K562 (cell line): ENCODE measurements at regions not wholly inside any gene's neighbourhood (a gene's known extent, or its start where the extent isn't known, plus 50 kb on each side); places are given as distances from the start of the nearest gene placed in this dataset.

Source experiments
- ATAC-seq: fragments of 200-7000 bp; cut with Tn5 transposase; 3 replicates; pipeline ENCODE4 v1.9.1; 2020; ENCODE audit warnings: moderate library complexity
- BruUV-seq: library from RNA; stranded (reverse); fragments of 400-500 nt; replicated peaks from 2 replicates; lab custom pipeline; 2021; lab: Mats Ljungman, UMichigan
- CTCF ChIA-PET: fragments of 300-600 bp; formaldehyde crosslinking; extraction: SDS; loops from one replicate; lab custom pipeline; 2021; ENCODE audit warnings: low intra/inter-chr PET ratio; lab: Yijun Ruan, JAX
- POLR2A ChIA-PET: fragments of 300-600, 350-650 bp; sonication (Branson Sonifier 250); formaldehyde crosslinking; extraction: SDS; loops from one replicate; lab custom pipeline; 2021; ENCODE audit warnings: antibody characterized with exemption, inconsistent platforms; lab: Yijun Ruan, JAX
- DNase-seq, 4 experiments: peaks; one replicate each; pipeline versions ENCODE4 v3.0.0 to v3.0.0-alpha.2; 2011 to 2018; ENCODE audit warnings: low spot score in 3 of 4, mixed read lengths in 3 of 4; ENCODE audit errors: extremely low read depth in 1 of 4
- FAIRE-seq: peaks from 2 replicates; lab custom pipeline; 2011; peaks lifted over from hg19 to GRCh38; lab: Jason Lieb, UNC
- H2AFZ ChIP-seq: 2 replicates; pipeline ENCODE4 v1.6.0; 2011; ENCODE audit warnings: low read depth, low read length, control low read depth, inconsistent platforms
- H3K27ac ChIP-seq: fragments of 200-600 bp; 3 replicates; pipeline ENCODE4 v1.8.0; 2011; ENCODE audit warnings: low read depth, mild to moderate bottlenecking, control low read depth, inconsistent platforms, low read length, moderate library complexity, mixed read lengths; ENCODE audit errors: extremely low read depth
- H3K27me3 ChIP-seq, 2 experiments: fragments of 300-600 bp in 1 of 2; 2 replicates in 1 of 2; 3 replicates in 1 of 2; pipeline versions ENCODE4 v1.6.0 to v1.8.0; 2011; ENCODE audit warnings: inconsistent platforms in 2 of 2, low read length in 2 of 2, mild to moderate bottlenecking in 1 of 2, mixed read lengths in 1 of 2, moderate library complexity in 1 of 2; ENCODE audit not compliant: control insufficient read depth in 2 of 2, insufficient read depth in 2 of 2
- H3K36me3 ChIP-seq: fragments of 300-600 bp; 3 replicates; pipeline ENCODE4 v1.8.0; 2011; ENCODE audit warnings: mild to moderate bottlenecking, low read length, inconsistent platforms; ENCODE audit not compliant: control insufficient read depth, insufficient read depth
- H3K4me1 ChIP-seq, 2 experiments: fragments of 200-600 bp in 1 of 2; replicated peaks in 1 of 2; 2 replicates in 1 of 2; 3 replicates in 1 of 2; pipeline versions ENCODE4 v1.5.1 to v1.8.0; 2011; ENCODE audit warnings: inconsistent platforms in 2 of 2, low read length in 2 of 2, mild to moderate bottlenecking in 1 of 2, mixed read lengths in 1 of 2, moderate library complexity in 1 of 2; ENCODE audit not compliant: control insufficient read depth in 2 of 2, insufficient read depth in 2 of 2
- H3K4me2 ChIP-seq: 2 replicates; pipeline ENCODE4 v1.6.1; 2011; ENCODE audit warnings: low read length, control low read depth, inconsistent platforms, mixed read lengths; ENCODE audit not compliant: insufficient read depth
- H3K4me3 ChIP-seq: fragments of 200-600 bp; sonication (generic), shearing (Covaris generic); 2 replicates; pipeline ENCODE4 v1.5.1; 2016; ENCODE audit warnings: control low read depth, inconsistent platforms
- H3K79me2 ChIP-seq: fragments of 200-600 bp; 3 replicates; pipeline ENCODE4 v1.8.0; 2011; ENCODE audit warnings: low read length, inconsistent platforms; ENCODE audit not compliant: control insufficient read depth, insufficient read depth
- H3K9ac ChIP-seq, 2 experiments: 2 replicates each; pipeline versions ENCODE4 v1.6.0 to v1.6.1; 2011; ENCODE audit warnings: low read depth in 2 of 2, low read length in 2 of 2, control low read depth in 1 of 2, inconsistent platforms in 1 of 2, mild to moderate bottlenecking in 1 of 2, mixed read lengths in 1 of 2; ENCODE audit not compliant: insufficient read depth in 1 of 2
- H3K9me1 ChIP-seq: one replicate; pipeline ENCODE4 v1.6.0; 2011; ENCODE audit warnings: inconsistent platforms, mild to moderate bottlenecking, low read length, moderate library complexity; ENCODE audit not compliant: control insufficient read depth, insufficient read depth
- H3K9me3 ChIP-seq: replicated peaks from 2 replicates; pipeline ENCODE4 v1.5.1; 2011; ENCODE audit warnings: low read depth, low read length, inconsistent platforms; ENCODE audit not compliant: control insufficient read depth, insufficient read depth
- H4K20me1 ChIP-seq: replicated peaks from 2 replicates; pipeline ENCODE4 v1.6.1; 2011; ENCODE audit warnings: low read length, inconsistent platforms, mixed read lengths; ENCODE audit not compliant: control insufficient read depth, insufficient read depth
- HSF4 ChIP-seq: fragments of 250-450 bp; sonication (Bioruptor Pico); IDR thresholded peaks from 2 replicates; pipeline ENCODE4 v2.1.2; 2022; ENCODE audit warnings: mild to moderate bottlenecking, moderate library complexity, borderline replicate concordance
- SLC30A9 ChIP-seq: fragments of 250-450 bp; sonication (Bioruptor Pico); IDR thresholded peaks from 2 replicates; pipeline ENCODE4 v1.8.0; 2022; ENCODE audit warnings: mild to moderate bottlenecking, moderate library complexity
- WGBS: fragments of 100-300 bp; shearing (Covaris generic); methylation state at CpG from one replicate; pipeline ENCODE4 v1.1.6; 2016; ENCODE audit warnings: low coverage, mixed read lengths; ENCODE audit not compliant: insufficient coverage; ENCODE audit errors: missing lambda C conversion rate; 5-methylcytosine and 5-hydroxymethylcytosine counted together
- in situ Hi-C: fragments of 300-500 bp; cut with MboI; formaldehyde crosslinking; loops from 4 replicates; pipeline ENCODE4 v1.15.0; 2018; ENCODE audit warnings: inconsistent platforms, mixed read lengths
- intact Hi-C: fragments of 100-400 bp; cut with micrococcal nuclease; formaldehyde crosslinking; loops from 2 replicates; pipeline ENCODE4 v1.14.2; 2022
- TF ChIP-seq, protein P1 (sequence below): fragments of 250-450 bp; sonication (Bioruptor Pico); IDR thresholded peaks from 2 replicates; pipeline ENCODE4 v1.8.0; 2021; ENCODE audit warnings: moderate library complexity, mild to moderate bottlenecking, inconsistent platforms
- TF ChIP-seq, protein P2 (sequence below): fragments of 450-650 bp; conservative IDR thresholded peaks from 2 replicates; pipeline ENCODE4 v1.6.1; 2016; ENCODE audit warnings: missing genetic modification characterization, low read depth, mild to moderate bottlenecking, control low read depth, missing compliant biosample characterization

DNA sequence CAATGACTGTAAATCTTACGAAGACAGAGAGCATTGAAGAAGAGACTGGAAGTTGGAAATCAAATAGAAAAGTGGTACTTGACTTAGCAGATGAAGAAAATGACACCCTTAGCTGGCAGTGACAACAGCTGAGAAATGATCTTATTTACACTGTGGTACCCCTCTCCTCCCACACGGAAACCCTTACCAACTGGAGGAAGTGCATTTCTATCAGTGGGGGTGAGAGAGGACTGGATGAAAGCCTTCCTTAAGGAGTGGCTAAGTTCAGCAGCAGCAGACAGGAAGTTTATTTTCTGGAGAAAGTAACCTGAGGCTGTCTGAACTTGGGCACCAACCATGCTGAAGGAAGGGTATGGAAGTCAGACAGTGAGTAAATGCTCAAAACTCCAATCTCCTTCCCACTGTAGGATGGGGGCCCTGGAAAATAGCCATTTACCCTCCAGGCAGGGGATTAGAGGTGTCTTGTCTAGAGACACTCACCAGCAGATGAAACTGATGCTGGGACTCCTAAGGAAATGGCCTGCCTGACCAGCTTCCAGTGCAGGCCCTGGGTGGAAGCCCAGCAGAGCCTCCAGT, 160.2 kb upstream of the NCK2 start:
- Histone ChIP-seq H3K27ac (no peak overlapping the region), H3K4me2 (no peak overlapping the region), H4K20me1 (no peaks in the 10 kb centered on the region), H3K27me3 (no peaks in the 10 kb centered on the region; a peak in 1 of 5 replicates), H3K4me3 (no peak overlapping the region), H3K36me3 (no peaks in the 10 kb centered on the region)
- no TSS peak for BruUV-seq
- DNase-seq: no peak
- no peak for TF ChIP-seq SLC30A9 (CRISPR knock-in tag)
- TF ChIP-seq, all 486 proteins: peak for 0
- Histone ChIP-seq H3K79me2 (no peaks in the 10 kb centered on the region), H3K9me1 (no peaks in the 10 kb centered on the region), H2AFZ (peak overlapping the region; percentile 26; the same call in 1 of the 2 replicates), H3K4me1 (no peaks in the 10 kb centered on the region; a peak in 1 of 5 replicates), H3K9me3 (no peaks in the 10 kb centered on the region), H3K9ac (no peak overlapping the region)
- FAIRE-seq (no peak), ATAC-seq (no peak)
- CTCF ChIA-PET: interaction anchor here (0.6 kb wide), 1 partner anchor 9 kb away, joined by 3 read pairs; no protein-coding TSS in a partner anchor
- POLR2A ChIA-PET: interaction anchor here (2.8 kb wide), 1 partner anchor 17 kb away, joined by 12 read pairs; no protein-coding TSS in a partner anchor
- in situ Hi-C loops: no loop called here
- WGBS: 25% methylated on average over 2 of the region's 2 CpGs
- intact Hi-C loops: no loop called here

DNA sequence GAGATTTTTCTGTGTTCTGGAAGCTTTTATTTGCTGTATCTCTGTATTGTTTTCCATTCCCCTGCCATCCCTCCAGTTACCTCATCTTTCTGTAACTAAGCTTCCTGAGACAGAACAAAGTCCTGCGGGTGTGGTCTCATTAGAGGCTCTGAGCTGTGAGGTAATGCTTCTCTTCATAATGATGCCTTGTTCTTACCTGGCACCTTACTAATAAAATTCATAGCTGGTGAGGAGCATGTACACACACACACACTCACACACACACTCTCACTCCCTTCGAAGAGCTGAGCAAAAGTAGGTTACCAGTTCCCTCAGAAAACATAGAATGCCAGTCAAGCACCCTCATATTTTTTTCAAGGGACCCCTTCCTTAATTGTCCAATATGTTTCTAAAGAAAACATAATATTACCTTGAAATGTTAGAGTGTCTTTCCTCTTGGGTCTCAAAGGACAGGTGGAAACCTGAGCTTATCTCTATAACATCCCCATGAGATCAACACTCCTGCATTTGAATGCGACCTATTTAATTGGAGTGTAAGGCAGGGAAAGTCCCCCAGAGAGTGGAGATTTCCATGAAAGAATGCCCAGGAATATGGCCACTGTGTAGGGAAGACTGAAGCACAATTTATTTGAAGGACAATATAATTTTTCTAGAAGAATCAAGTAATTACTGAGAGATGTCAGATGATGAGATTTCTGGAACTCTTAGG, 161.6 kb upstream of the NCK2 start:
- no peak for DNase-seq
- Histone ChIP-seq H3K27ac (no peak overlapping the region), H3K4me2 (no peak overlapping the region), H3K4me3 (no peak overlapping the region), H2AFZ (no peak overlapping the region), H3K4me1 (no peaks in the 10 kb centered on the region; a peak in 1 of 5 replicates), H4K20me1 (no peaks in the 10 kb centered on the region), H3K36me3 (no peaks in the 10 kb centered on the region), H3K79me2 (no peaks in the 10 kb centered on the region), H3K9ac (no peak overlapping the region), H3K27me3 (no peaks in the 10 kb centered on the region; a peak in 1 of 5 replicates), H3K9me1 (no peaks in the 10 kb centered on the region), H3K9me3 (no peaks in the 10 kb centered on the region)
- POLR2A ChIA-PET: interaction anchor here (0.6 to 2.8 kb wide), 4 partner anchors 10 to 224 kb away, joined by 3 to 12 read pairs (median 5); no protein-coding TSS in a partner anchor
- CTCF ChIA-PET: no interaction called here
- no peak for FAIRE-seq
- no TSS peak for BruUV-seq
- intact Hi-C loops: no loop called here
- WGBS: 13% methylated on average over 3 of the region's 3 CpGs
- TF ChIP-seq, protein P1, sequence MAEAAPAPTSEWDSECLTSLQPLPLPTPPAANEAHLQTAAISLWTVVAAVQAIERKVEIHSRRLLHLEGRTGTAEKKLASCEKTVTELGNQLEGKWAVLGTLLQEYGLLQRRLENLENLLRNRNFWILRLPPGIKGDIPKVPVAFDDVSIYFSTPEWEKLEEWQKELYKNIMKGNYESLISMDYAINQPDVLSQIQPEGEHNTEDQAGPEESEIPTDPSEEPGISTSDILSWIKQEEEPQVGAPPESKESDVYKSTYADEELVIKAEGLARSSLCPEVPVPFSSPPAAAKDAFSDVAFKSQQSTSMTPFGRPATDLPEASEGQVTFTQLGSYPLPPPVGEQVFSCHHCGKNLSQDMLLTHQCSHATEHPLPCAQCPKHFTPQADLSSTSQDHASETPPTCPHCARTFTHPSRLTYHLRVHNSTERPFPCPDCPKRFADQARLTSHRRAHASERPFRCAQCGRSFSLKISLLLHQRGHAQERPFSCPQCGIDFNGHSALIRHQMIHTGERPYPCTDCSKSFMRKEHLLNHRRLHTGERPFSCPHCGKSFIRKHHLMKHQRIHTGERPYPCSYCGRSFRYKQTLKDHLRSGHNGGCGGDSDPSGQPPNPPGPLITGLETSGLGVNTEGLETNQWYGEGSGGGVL (CRISPR knock-in tag): no peak
- TF ChIP-seq HSF4 (CRISPR knock-in tag): no peak
- TF ChIP-seq, protein P2, sequence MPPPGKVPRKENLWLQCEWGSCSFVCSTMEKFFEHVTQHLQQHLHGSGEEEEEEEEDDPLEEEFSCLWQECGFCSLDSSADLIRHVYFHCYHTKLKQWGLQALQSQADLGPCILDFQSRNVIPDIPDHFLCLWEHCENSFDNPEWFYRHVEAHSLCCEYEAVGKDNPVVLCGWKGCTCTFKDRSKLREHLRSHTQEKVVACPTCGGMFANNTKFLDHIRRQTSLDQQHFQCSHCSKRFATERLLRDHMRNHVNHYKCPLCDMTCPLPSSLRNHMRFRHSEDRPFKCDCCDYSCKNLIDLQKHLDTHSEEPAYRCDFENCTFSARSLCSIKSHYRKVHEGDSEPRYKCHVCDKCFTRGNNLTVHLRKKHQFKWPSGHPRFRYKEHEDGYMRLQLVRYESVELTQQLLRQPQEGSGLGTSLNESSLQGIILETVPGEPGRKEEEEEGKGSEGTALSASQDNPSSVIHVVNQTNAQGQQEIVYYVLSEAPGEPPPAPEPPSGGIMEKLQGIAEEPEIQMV (tag): no peak
- in situ Hi-C loops: no loop called here
- ATAC-seq: no peak
